H9 (cell line): ENCODE measurements at regions not wholly inside any gene's neighbourhood (a gene's known extent, or its start where the extent isn't known, plus 50 kb on each side); places are given as distances from the start of the nearest gene placed in this dataset.

Experiments used
- DNase-seq: peaks from one replicate; pipeline ENCODE4 v3.0.0-alpha.2; 2017
- H2AFZ ChIP-seq: one replicate; pipeline ENCODE4 v1.6.1; 2013; ENCODE audit warnings: mild to moderate bottlenecking, low read length, control low read depth, moderate library complexity
- H2AK5ac ChIP-seq: 2 replicates; pipeline ENCODE4 v1.6.1; 2013; ENCODE audit warnings: low read length, control low read depth, mixed read lengths; ENCODE audit not compliant: insufficient read length
- H2BK120ac ChIP-seq: one replicate; pipeline ENCODE4 v1.6.1; 2013; ENCODE audit warnings: low read depth, mild to moderate bottlenecking, low read length, control low read depth, inconsistent platforms; ENCODE audit not compliant: poor library complexity, severe bottlenecking
- H2BK12ac ChIP-seq: 2 replicates; pipeline ENCODE4 v1.6.1; 2013; ENCODE audit warnings: low read length, control low read depth, mixed read lengths, low read depth; ENCODE audit not compliant: insufficient read length
- H2BK15ac ChIP-seq: 2 replicates; pipeline ENCODE4 v1.6.1; 2013; ENCODE audit warnings: low read depth, low read length, control low read depth
- H2BK20ac ChIP-seq: one replicate; pipeline ENCODE4 v1.6.1; 2013; ENCODE audit warnings: low read depth, mild to moderate bottlenecking, low read length, control low read depth, inconsistent platforms; ENCODE audit not compliant: poor library complexity, severe bottlenecking
- H2BK5ac ChIP-seq: 2 replicates; pipeline ENCODE4 v1.6.1; 2013; ENCODE audit warnings: low read length, control low read depth, mixed read lengths; ENCODE audit not compliant: insufficient read length
- H3K14ac ChIP-seq: 2 replicates; pipeline ENCODE4 v1.6.1; 2013; ENCODE audit warnings: low read length, control low read depth; ENCODE audit not compliant: insufficient read depth
- H3K18ac ChIP-seq: 2 replicates; pipeline ENCODE4 v1.6.1; 2013; ENCODE audit warnings: low read depth, mild to moderate bottlenecking, mixed read lengths, low read length, control low read depth; ENCODE audit not compliant: insufficient read length
- H3K23ac ChIP-seq: 2 replicates; pipeline ENCODE4 v1.6.1; 2013; ENCODE audit warnings: low read length, control low read depth, mixed read lengths, low read depth; ENCODE audit not compliant: insufficient read length
- H3K23me2 ChIP-seq: 2 replicates; pipeline ENCODE4 v1.6.1; 2013; ENCODE audit warnings: low read depth, mild to moderate bottlenecking, mixed read lengths, low read length, control low read depth; ENCODE audit not compliant: insufficient read length, poor library complexity, severe bottlenecking
- H3K27ac ChIP-seq: 2 replicates; pipeline ENCODE4 v1.5.1; 2013; ENCODE audit warnings: low read length, control low read depth, mixed read lengths, low read depth; ENCODE audit not compliant: insufficient read length
- H3K27me3 ChIP-seq: 2 replicates; pipeline ENCODE4 v1.6.1; 2013; ENCODE audit warnings: low read length, control low read depth, inconsistent platforms; ENCODE audit not compliant: insufficient read depth
- H3K4ac ChIP-seq: 2 replicates; pipeline ENCODE4 v1.6.1; 2013; ENCODE audit warnings: low read depth, mild to moderate bottlenecking, control low read depth, inconsistent platforms, low read length, moderate library complexity
- H3K4me1 ChIP-seq: 2 replicates; pipeline ENCODE4 v1.6.1; 2013; ENCODE audit warnings: low read length, control low read depth, inconsistent platforms; ENCODE audit not compliant: insufficient read depth
- H3K4me2 ChIP-seq: 2 replicates; pipeline ENCODE4 v1.6.1; 2013; ENCODE audit warnings: low read length, control low read depth, mixed read lengths; ENCODE audit not compliant: insufficient read length, insufficient read depth
- H3K56ac ChIP-seq: 2 replicates; pipeline ENCODE4 v1.6.1; 2013; ENCODE audit warnings: low read depth, mild to moderate bottlenecking, mixed read lengths, low read length, control low read depth; ENCODE audit not compliant: insufficient read length
- H3K79me1 ChIP-seq: 2 replicates; pipeline ENCODE4 v1.6.1; 2013; ENCODE audit warnings: low read depth, mild to moderate bottlenecking, moderate library complexity, low read length, control low read depth, inconsistent platforms; ENCODE audit not compliant: insufficient read depth, poor library complexity, severe bottlenecking
- H3K79me2 ChIP-seq: 2 replicates; pipeline ENCODE4 v1.6.1; 2013; ENCODE audit warnings: low read length, control low read depth, inconsistent platforms; ENCODE audit not compliant: insufficient read depth
- H3K9ac ChIP-seq: 2 replicates; pipeline ENCODE4 v1.6.1; 2013; ENCODE audit warnings: low read length, control low read depth, mixed read lengths; ENCODE audit not compliant: insufficient read length; ENCODE audit errors: extremely low read depth
- H3K9me3 ChIP-seq: one replicate; pipeline ENCODE4 v1.6.1; 2013; ENCODE audit warnings: low read depth, low read length, inconsistent platforms; ENCODE audit not compliant: control insufficient read depth
- H3T11ph ChIP-seq: one replicate; pipeline ENCODE4 v1.6.1; 2013; ENCODE audit warnings: mild to moderate bottlenecking, low read length, control low read depth, inconsistent platforms
- H4K20me1 ChIP-seq: one replicate; pipeline ENCODE4 v1.6.1; 2013; ENCODE audit not compliant: control insufficient read depth, insufficient read length, insufficient read depth
- H4K5ac ChIP-seq: 2 replicates; pipeline ENCODE4 v1.6.1; 2013; ENCODE audit warnings: low read depth, mild to moderate bottlenecking, mixed read lengths, low read length, control low read depth; ENCODE audit not compliant: insufficient read length
- H4K8ac ChIP-seq: replicated peaks from 2 replicates; pipeline ENCODE4 v1.6.1; 2013; ENCODE audit warnings: low read length, control low read depth, mixed read lengths, low read depth; ENCODE audit not compliant: insufficient read length
- H4K91ac ChIP-seq: 2 replicates; pipeline ENCODE4 v1.6.1; 2013; ENCODE audit warnings: low read depth, mild to moderate bottlenecking, moderate library complexity, mixed read lengths, low read length, control low read depth; ENCODE audit not compliant: insufficient read length
- H3K27ac Mint-ChIP-seq, 3 experiments: 2 replicates in 2 of 3; 3 replicates in 1 of 3; pipeline ENCODE4 v1.8.0; 2020 to 2021; ENCODE audit warnings: mixed read lengths in 3 of 3, mild to moderate bottlenecking in 1 of 3, moderate library complexity in 1 of 3
- H3K27me3 Mint-ChIP-seq: 2 replicates; pipeline ENCODE4 v1.8.0; 2021; ENCODE audit warnings: low read depth, mild to moderate bottlenecking, moderate library complexity, mixed read lengths
- H3K36me3 Mint-ChIP-seq, 3 experiments: 2 replicates in 2 of 3; 3 replicates in 1 of 3; pipeline ENCODE4 v1.8.0; 2020 to 2021; ENCODE audit warnings: low read depth in 3 of 3, mixed read lengths in 3 of 3; ENCODE audit not compliant: insufficient read depth in 1 of 3
- H3K4me1 Mint-ChIP-seq, 2 experiments: 2 replicates each; pipeline ENCODE4 v1.8.0; 2020; ENCODE audit warnings: mixed read lengths in 2 of 2
- H3K4me3 Mint-ChIP-seq, 2 experiments: 2 replicates in 1 of 2; 3 replicates in 1 of 2; pipeline ENCODE4 v1.8.0; 2020 to 2021; ENCODE audit warnings: mild to moderate bottlenecking in 2 of 2, mixed read lengths in 2 of 2, moderate library complexity in 1 of 2
- H3K9me3 Mint-ChIP-seq, 2 experiments: 2 replicates in 1 of 2; 3 replicates in 1 of 2; pipeline ENCODE4 v1.8.0; 2020; ENCODE audit warnings: mild to moderate bottlenecking in 2 of 2, mixed read lengths in 2 of 2, moderate library complexity in 1 of 2
- WGBS: extraction: QIAGEN DNeasy Blood & Tissue Kit; methylation state at CpG from one replicate; pipeline ENCODE4 v1.1.7; 2013; ENCODE audit warnings: missing lambda C conversion rate, low lambda C conversion rate, mixed read lengths; ENCODE audit not compliant: insufficient read length; ENCODE audit errors: extremely low coverage; 5-methylcytosine and 5-hydroxymethylcytosine counted together
- TF ChIP-seq, protein P1 (sequence below): fragments of 200-600 bp; sonication (generic); conservative IDR thresholded peaks from 3 replicates; pipeline ENCODE4 v1.8.0; 2021; ENCODE audit warnings: antibody characterized with exemption, mild to moderate bottlenecking

DNA sequence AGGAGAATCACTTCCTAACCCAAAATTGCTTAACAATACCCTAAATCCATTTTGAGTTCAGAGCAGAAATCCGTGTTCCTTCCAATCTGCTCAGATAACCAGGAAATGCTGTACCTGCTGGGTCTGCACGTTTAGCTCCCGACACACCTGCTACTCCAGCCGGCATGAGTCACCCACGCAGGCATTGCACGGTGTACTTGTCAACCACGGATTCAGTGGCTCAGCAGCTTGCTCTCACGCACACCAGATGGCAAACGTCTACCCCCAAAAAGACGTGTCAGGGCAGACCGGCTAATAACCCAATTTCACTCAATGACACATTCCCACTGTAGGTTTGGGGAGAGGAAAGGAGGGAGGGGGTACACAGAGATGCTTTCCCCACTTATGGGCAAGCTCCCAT, 468.1 kb downstream of the SOX9 start:
- no peak overlapping the region for H2BK12ac ChIP-seq
- no peak overlapping the region for H2BK120ac ChIP-seq
- no peak overlapping the region for H3K14ac ChIP-seq
- H3K9ac ChIP-seq, result no peak overlapping the region
- Mint-ChIP-seq H3K27ac (no peak overlapping the region; a peak in 1 of 7 replicates), H3K4me1 (peaks cover 27 to 31% of the 10 kb centered on the region in 2 experiments), H3K4me3 (no peak overlapping the region), H3K9me3 (peaks cover 0 to 3% of the 10 kb centered on the region in 2 experiments; a peak in 1 of 5 replicates), H3K27me3 (peaks cover 58% of the 10 kb centered on the region), H3K36me3 (0 out of 7 replicates have a peak, but pooled peaks cover 0 to 4% (median 0%) of the 10 kb centered on the region in 3 experiments)
- H3K18ac ChIP-seq, result no peak overlapping the region
- no CpG with 5 or more reads among the region's 11 CpGs for WGBS
- H3K23me2 ChIP-seq, result peaks cover 14% of the 10 kb centered on the region
- no peaks in the 10 kb centered on the region for H3K9me3 ChIP-seq
- H3K79me2 ChIP-seq, result no peaks in the 10 kb centered on the region
- H2AK5ac ChIP-seq, result no peak overlapping the region
- no peak overlapping the region for H2BK15ac ChIP-seq
- no peak overlapping the region for H2AFZ ChIP-seq
- H3K23ac ChIP-seq, result no peak overlapping the region
- no peaks in the 10 kb centered on the region for H4K20me1 ChIP-seq
- H4K8ac ChIP-seq, result no peak overlapping the region
- H3K79me1 ChIP-seq, result no peaks in the 10 kb centered on the region
- H3K4me2 ChIP-seq, result no peak overlapping the region
- TF ChIP-seq, protein P1, sequence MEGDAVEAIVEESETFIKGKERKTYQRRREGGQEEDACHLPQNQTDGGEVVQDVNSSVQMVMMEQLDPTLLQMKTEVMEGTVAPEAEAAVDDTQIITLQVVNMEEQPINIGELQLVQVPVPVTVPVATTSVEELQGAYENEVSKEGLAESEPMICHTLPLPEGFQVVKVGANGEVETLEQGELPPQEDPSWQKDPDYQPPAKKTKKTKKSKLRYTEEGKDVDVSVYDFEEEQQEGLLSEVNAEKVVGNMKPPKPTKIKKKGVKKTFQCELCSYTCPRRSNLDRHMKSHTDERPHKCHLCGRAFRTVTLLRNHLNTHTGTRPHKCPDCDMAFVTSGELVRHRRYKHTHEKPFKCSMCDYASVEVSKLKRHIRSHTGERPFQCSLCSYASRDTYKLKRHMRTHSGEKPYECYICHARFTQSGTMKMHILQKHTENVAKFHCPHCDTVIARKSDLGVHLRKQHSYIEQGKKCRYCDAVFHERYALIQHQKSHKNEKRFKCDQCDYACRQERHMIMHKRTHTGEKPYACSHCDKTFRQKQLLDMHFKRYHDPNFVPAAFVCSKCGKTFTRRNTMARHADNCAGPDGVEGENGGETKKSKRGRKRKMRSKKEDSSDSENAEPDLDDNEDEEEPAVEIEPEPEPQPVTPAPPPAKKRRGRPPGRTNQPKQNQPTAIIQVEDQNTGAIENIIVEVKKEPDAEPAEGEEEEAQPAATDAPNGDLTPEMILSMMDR, result no peak
- H4K5ac ChIP-seq, result no peak overlapping the region
- peaks cover 8% of the 10 kb centered on the region; the same call in 1 of the 2 replicates for H3K4me1 ChIP-seq
- no peak for DNase-seq
- no peak overlapping the region for H3K56ac ChIP-seq
- no peak overlapping the region for H2BK5ac ChIP-seq
- H3K27ac ChIP-seq, result no peak overlapping the region
- no peak overlapping the region for H3K4ac ChIP-seq
- H2BK20ac ChIP-seq, result no peak overlapping the region
- peaks cover 17% of the 10 kb centered on the region; the same call in 1 of the 2 replicates for H3K27me3 ChIP-seq
- H4K91ac ChIP-seq, result no peak overlapping the region
- H3T11ph ChIP-seq, result no peak overlapping the region
